Natural killer cell (primary cell): ENCODE measurements at regions not wholly inside any gene's neighbourhood (a gene's known extent, or its start where the extent isn't known, plus 50 kb on each side); places are given as distances from the start of the nearest gene placed in this dataset.

Source experiments
- ATAC-seq, 3 donors: fragments of 150-1000 bp in 2 of 3; fragments of 200-7000 bp in 1 of 3; cut with Tn5 transposase; 1 replicate in 1 of 3; 2 replicates in 2 of 3; pipeline ENCODE4 v1.10.0; 2021; ENCODE audit warnings: mild to moderate bottlenecking in 2 of 3, moderate library complexity in 2 of 3
- DNase-seq, 2 donors: peaks; one replicate each; pipeline versions ENCODE4 v3.0.0 to v3.0.0-alpha.2; 2013 to 2021; ENCODE audit warnings: mixed read lengths in 1 of 2
- H3K27ac ChIP-seq: one replicate; pipeline ENCODE4 v1.5.1; 2013; ENCODE audit warnings: mild to moderate bottlenecking, low read length
- H3K27me3 ChIP-seq: one replicate; pipeline ENCODE4 v1.6.1; 2013; ENCODE audit warnings: low read length; ENCODE audit not compliant: control insufficient read depth, insufficient read depth
- H3K36me3 ChIP-seq: one replicate; pipeline ENCODE4 v1.6.1; 2013; ENCODE audit warnings: low read length; ENCODE audit not compliant: control insufficient read depth, insufficient read depth
- H3K4me1 ChIP-seq: one replicate; pipeline ENCODE4 v1.6.1; 2013; ENCODE audit warnings: low read length; ENCODE audit not compliant: control insufficient read depth, insufficient read depth
- H3K4me3 ChIP-seq: one replicate; pipeline ENCODE4 v1.5.1; 2013; ENCODE audit warnings: low read length
- H3K9me3 ChIP-seq: one replicate; pipeline ENCODE4 v1.6.1; 2013; ENCODE audit warnings: low read length; ENCODE audit not compliant: control insufficient read depth, insufficient read depth
- H3K27ac Mint-ChIP-seq, 2 donors: one replicate each; pipeline ENCODE4 v1.8.0; 2022; ENCODE audit warnings: mild to moderate bottlenecking in 2 of 2, mixed read lengths in 2 of 2, moderate library complexity in 1 of 2
- H3K27me3 Mint-ChIP-seq, 2 donors: one replicate each; pipeline ENCODE4 v1.8.0; 2022; ENCODE audit warnings: low read depth in 2 of 2, mixed read lengths in 2 of 2
- H3K36me3 Mint-ChIP-seq: one replicate; pipeline ENCODE4 v1.8.0; 2022; ENCODE audit warnings: mixed read lengths
- H3K4me1 Mint-ChIP-seq, 2 donors: one replicate each; pipeline ENCODE4 v1.8.0; 2022; ENCODE audit warnings: mixed read lengths in 2 of 2
- H3K4me3 Mint-ChIP-seq: one replicate; pipeline ENCODE4 v1.8.0; 2022; ENCODE audit warnings: mild to moderate bottlenecking, moderate library complexity, mixed read lengths
- H3K9me3 Mint-ChIP-seq, 2 donors: one replicate each; pipeline ENCODE4 v1.8.0; 2022; ENCODE audit warnings: mixed read lengths in 2 of 2
- CTCF ChIP-seq: fragments of 200-600 bp; IDR thresholded peaks from one replicate; pipeline ENCODE4 v1.8.0; 2022; ENCODE audit warnings: antibody characterized with exemption
- WGBS: methylation state at CpG from one replicate; pipeline ENCODE4 v1.1.7; 2013; ENCODE audit warnings: missing lambda C conversion rate; ENCODE audit not compliant: insufficient coverage; 5-methylcytosine and 5-hydroxymethylcytosine counted together
- intact Hi-C: fragments of 100-400 bp; cut with micrococcal nuclease; formaldehyde crosslinking; loops from one replicate; pipeline ENCODE4 v1.14.2; 2022

- Histone ChIP-seq H3K27me3 (no peaks in the 10 kb centered on the region), H3K9me3 (no peaks in the 10 kb centered on the region), H3K36me3 (no peaks in the 10 kb centered on the region), H3K4me1 (no peaks in the 10 kb centered on the region), H3K27ac (no peak overlapping the region), H3K4me3 (no peak overlapping the region)
- DNase-seq (no peak), ATAC-seq (no peak)
- no peaks in the 10 kb centered on the region for H3K36me3 Mint-ChIP-seq
- H3K27ac Mint-ChIP-seq, result no peak overlapping the region
- no peak for TF ChIP-seq CTCF
- no peaks in the 10 kb centered on the region for H3K27me3 Mint-ChIP-seq
- 73% methylated on average over 3 of the region's 4 CpGs for WGBS
- peaks cover 6 to 8% of the 10 kb centered on the region in 2 donors for H3K9me3 Mint-ChIP-seq
- H3K4me3 Mint-ChIP-seq, result no peak overlapping the region
- H3K4me1 Mint-ChIP-seq, result no peaks in the 10 kb centered on the region
- intact Hi-C loops, result no loop called here
These were observed 581.9 kb upstream of the PITX2 start for GRCh38 chr4:111204797-111205196.

GRCh38 chr4:111208970-111209369 is 586.1 kb upstream of the PITX2 start:
- Mint-ChIP-seq H3K4me3 (no peak overlapping the region), H3K9me3 (peaks cover 5 to 9% of the 10 kb centered on the region in 2 donors), H3K27me3 (no peaks in the 10 kb centered on the region), H3K4me1 (no peaks in the 10 kb centered on the region), H3K27ac (no peak overlapping the region), H3K36me3 (no peaks in the 10 kb centered on the region)
- H3K4me1 ChIP-seq, result no peaks in the 10 kb centered on the region
- no peak for DNase-seq
- H3K27ac ChIP-seq, result no peak overlapping the region
- no peaks in the 10 kb centered on the region for H3K36me3 ChIP-seq
- H3K27me3 ChIP-seq, result no peaks in the 10 kb centered on the region
- WGBS, result 61% methylated on average over 6 of the region's 6 CpGs
- H3K4me3 ChIP-seq, result no peak overlapping the region
- no peak for ATAC-seq
- TF ChIP-seq CTCF, result no peak
- intact Hi-C loops, result no loop called here
- H3K9me3 ChIP-seq, result no peaks in the 10 kb centered on the region

GRCh38 chr4:111209706-111210105 is 586.8 kb upstream of the PITX2 start:
- no peaks in the 10 kb centered on the region for H3K36me3 Mint-ChIP-seq
- WGBS, result 48% methylated on average over 2 of the region's 2 CpGs
- DNase-seq, result no peak
- H3K9me3 ChIP-seq, result no peaks in the 10 kb centered on the region
- TF ChIP-seq CTCF, result no peak
- H3K27ac Mint-ChIP-seq, result no peak overlapping the region
- no peaks in the 10 kb centered on the region for H3K27me3 Mint-ChIP-seq
- H3K4me3 Mint-ChIP-seq, result no peak overlapping the region
- no peaks in the 10 kb centered on the region for H3K36me3 ChIP-seq
- H3K4me1 ChIP-seq, result no peaks in the 10 kb centered on the region
- no peak for ATAC-seq
- no peaks in the 10 kb centered on the region for H3K4me1 Mint-ChIP-seq
- no peaks in the 10 kb centered on the region for H3K27me3 ChIP-seq
- H3K27ac ChIP-seq, result no peak overlapping the region
- intact Hi-C loops, result no loop called here
- H3K9me3 Mint-ChIP-seq, result peaks cover 3 to 7% of the 10 kb centered on the region in 2 donors
- H3K4me3 ChIP-seq, result no peak overlapping the region

GRCh38 chr4:111210595-111210994 is 587.7 kb upstream of the PITX2 start:
- Histone ChIP-seq H3K36me3 (no peaks in the 10 kb centered on the region), H3K27ac (no peak overlapping the region), H3K9me3 (no peaks in the 10 kb centered on the region), H3K4me1 (no peaks in the 10 kb centered on the region), H3K27me3 (no peaks in the 10 kb centered on the region), H3K4me3 (no peak overlapping the region)
- H3K9me3 Mint-ChIP-seq, result peaks cover 5 to 6% of the 10 kb centered on the region in 2 donors
- intact Hi-C loops, result no loop called here
- H3K36me3 Mint-ChIP-seq, result no peaks in the 10 kb centered on the region
- no peak for DNase-seq
- no peak for TF ChIP-seq CTCF
- H3K4me1 Mint-ChIP-seq, result no peaks in the 10 kb centered on the region
- H3K4me3 Mint-ChIP-seq, result no peak overlapping the region
- H3K27ac Mint-ChIP-seq, result no peak overlapping the region
- 84% methylated on average over 7 of the region's 7 CpGs for WGBS
- no peak for ATAC-seq
- H3K27me3 Mint-ChIP-seq, result no peaks in the 10 kb centered on the region
